Astrocyte (in vitro differentiated cells and primary cell): ENCODE measurements at regions not wholly inside any gene's neighbourhood (a gene's known extent, or its start where the extent isn't known, plus 50 kb on each side); places are given as distances from the start of the nearest gene placed in this dataset.

Source experiments
- DNase-seq: peaks from one replicate; pipeline ENCODE4 v3.0.0-alpha.2; 2010; ENCODE audit warnings: low read depth
- FAIRE-seq: peaks from 2 replicates; lab custom pipeline; 2011; peaks lifted over from hg19 to GRCh38; lab: Jason Lieb, UNC
- H2AFZ ChIP-seq: 2 replicates; pipeline ENCODE4 v1.6.0; 2012; ENCODE audit warnings: low read depth, low read length, inconsistent platforms
- H3K27ac ChIP-seq: 2 replicates; pipeline ENCODE4 v1.5.1; 2011; ENCODE audit warnings: low read depth, low read length, inconsistent platforms
- H3K27me3 ChIP-seq: 2 replicates; pipeline ENCODE4 v1.6.0; 2011; ENCODE audit warnings: low read length, inconsistent platforms; ENCODE audit not compliant: insufficient read depth
- H3K36me3 ChIP-seq: 2 replicates; pipeline ENCODE4 v1.5.1; 2011; ENCODE audit warnings: low read length, inconsistent platforms; ENCODE audit not compliant: insufficient read depth
- H3K4me1 ChIP-seq: 2 replicates; pipeline ENCODE4 v1.5.1; 2011; ENCODE audit warnings: low read length, inconsistent platforms; ENCODE audit not compliant: insufficient read depth
- H3K4me2 ChIP-seq: 2 replicates; pipeline ENCODE4 v1.6.0; 2012; ENCODE audit warnings: low read length, inconsistent platforms
- H3K4me3 ChIP-seq: 2 replicates; pipeline ENCODE4 v1.5.1; 2011; ENCODE audit warnings: low read depth, mild to moderate bottlenecking, low read length, inconsistent platforms; ENCODE audit not compliant: insufficient read depth
- H3K79me2 ChIP-seq: 2 replicates; pipeline ENCODE4 v1.6.0; 2012; ENCODE audit warnings: mild to moderate bottlenecking, low read length, inconsistent platforms; ENCODE audit not compliant: insufficient read depth
- H3K9ac ChIP-seq: 2 replicates; pipeline ENCODE4 v1.6.0; 2012; ENCODE audit warnings: mild to moderate bottlenecking, low read length, inconsistent platforms
- H3K9me3 ChIP-seq: 2 replicates; pipeline ENCODE4 v1.5.1; 2012; ENCODE audit warnings: low read depth, mild to moderate bottlenecking, low read length, inconsistent platforms; ENCODE audit not compliant: insufficient read depth
- H4K20me1 ChIP-seq: 2 replicates; pipeline ENCODE4 v1.6.0; 2012; ENCODE audit warnings: low read length, inconsistent platforms; ENCODE audit not compliant: insufficient read depth
- H3K27ac Mint-ChIP-seq: one replicate; pipeline ENCODE4 v1.8.0; 2021; ENCODE audit warnings: mild to moderate bottlenecking, mixed read lengths; ENCODE audit not compliant: unreplicated experiment
- H3K27me3 Mint-ChIP-seq: one replicate; pipeline ENCODE4 v1.8.0; 2021; ENCODE audit warnings: low read depth, mixed read lengths; ENCODE audit not compliant: unreplicated experiment
- H3K36me3 Mint-ChIP-seq: one replicate; pipeline ENCODE4 v1.8.0; 2021; ENCODE audit warnings: low read depth, mixed read lengths; ENCODE audit not compliant: unreplicated experiment
- H3K4me1 Mint-ChIP-seq: one replicate; pipeline ENCODE4 v1.8.0; 2021; ENCODE audit warnings: low read depth, mixed read lengths; ENCODE audit not compliant: unreplicated experiment
- H3K4me3 Mint-ChIP-seq: one replicate; pipeline ENCODE4 v1.8.0; 2021; ENCODE audit warnings: mild to moderate bottlenecking, moderate library complexity, mixed read lengths; ENCODE audit not compliant: unreplicated experiment
- H3K9me3 Mint-ChIP-seq: one replicate; pipeline ENCODE4 v1.8.0; 2021; ENCODE audit warnings: mild to moderate bottlenecking, mixed read lengths; ENCODE audit not compliant: unreplicated experiment
- EZH2 ChIP-seq: IDR thresholded peaks from 2 replicates; pipeline ENCODE4 v1.6.1; 2012; ENCODE audit warnings: mild to moderate bottlenecking, low read length, inconsistent platforms; ENCODE audit not compliant: insufficient read depth
- TF ChIP-seq, protein P1 (sequence below): IDR thresholded peaks from 2 replicates; pipeline ENCODE4 v1.5.1; 2011; ENCODE audit warnings: low read depth, mild to moderate bottlenecking, inconsistent platforms, low read length, moderate library complexity; ENCODE audit not compliant: insufficient read depth

GRCh38 chr5:73395256-73395655 lies 53.3 kb downstream of the FOXD1 start:
- H4K20me1 ChIP-seq, result no peaks in the 10 kb centered on the region
- H3K9me3 ChIP-seq, result no peaks in the 10 kb centered on the region
- no peak overlapping the region for H3K4me2 ChIP-seq
- no peaks in the 10 kb centered on the region for H3K36me3 Mint-ChIP-seq
- H3K27me3 Mint-ChIP-seq, result peaks cover 6% of the 10 kb centered on the region
- H3K27me3 ChIP-seq, result no peaks in the 10 kb centered on the region
- H3K4me1 Mint-ChIP-seq, result peaks cover 3% of the 10 kb centered on the region
- peak; percentile 89 for DNase-seq
- TF ChIP-seq, protein P1, sequence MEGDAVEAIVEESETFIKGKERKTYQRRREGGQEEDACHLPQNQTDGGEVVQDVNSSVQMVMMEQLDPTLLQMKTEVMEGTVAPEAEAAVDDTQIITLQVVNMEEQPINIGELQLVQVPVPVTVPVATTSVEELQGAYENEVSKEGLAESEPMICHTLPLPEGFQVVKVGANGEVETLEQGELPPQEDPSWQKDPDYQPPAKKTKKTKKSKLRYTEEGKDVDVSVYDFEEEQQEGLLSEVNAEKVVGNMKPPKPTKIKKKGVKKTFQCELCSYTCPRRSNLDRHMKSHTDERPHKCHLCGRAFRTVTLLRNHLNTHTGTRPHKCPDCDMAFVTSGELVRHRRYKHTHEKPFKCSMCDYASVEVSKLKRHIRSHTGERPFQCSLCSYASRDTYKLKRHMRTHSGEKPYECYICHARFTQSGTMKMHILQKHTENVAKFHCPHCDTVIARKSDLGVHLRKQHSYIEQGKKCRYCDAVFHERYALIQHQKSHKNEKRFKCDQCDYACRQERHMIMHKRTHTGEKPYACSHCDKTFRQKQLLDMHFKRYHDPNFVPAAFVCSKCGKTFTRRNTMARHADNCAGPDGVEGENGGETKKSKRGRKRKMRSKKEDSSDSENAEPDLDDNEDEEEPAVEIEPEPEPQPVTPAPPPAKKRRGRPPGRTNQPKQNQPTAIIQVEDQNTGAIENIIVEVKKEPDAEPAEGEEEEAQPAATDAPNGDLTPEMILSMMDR, result no peak
- no peak for TF ChIP-seq EZH2
- FAIRE-seq, result no peak
- H3K4me3 Mint-ChIP-seq, result no peak overlapping the region
- H3K4me3 ChIP-seq, result no peak overlapping the region
- no peak overlapping the region for H3K27ac Mint-ChIP-seq
- H3K36me3 ChIP-seq, result no peaks in the 10 kb centered on the region
- no peak overlapping the region for H3K9ac ChIP-seq
- H3K79me2 ChIP-seq, result no peaks in the 10 kb centered on the region
- no peak overlapping the region for H2AFZ ChIP-seq
- H3K4me1 ChIP-seq, result no peaks in the 10 kb centered on the region
- peaks cover 2% of the 10 kb centered on the region for H3K9me3 Mint-ChIP-seq
- H3K27ac ChIP-seq, result no peak overlapping the region

- DNase-seq, result no peak
- no peaks in the 10 kb centered on the region for H3K9me3 Mint-ChIP-seq
- Histone ChIP-seq H3K27ac (no peak overlapping the region), H3K4me1 (no peaks in the 10 kb centered on the region), H4K20me1 (no peaks in the 10 kb centered on the region), H3K9ac (no peak overlapping the region), H3K27me3 (no peaks in the 10 kb centered on the region), H3K4me2 (no peak overlapping the region), H3K79me2 (no peaks in the 10 kb centered on the region), H2AFZ (no peak overlapping the region), H3K36me3 (no peaks in the 10 kb centered on the region), H3K4me3 (no peak overlapping the region), H3K9me3 (no peaks in the 10 kb centered on the region)
- H3K27ac Mint-ChIP-seq, result no peak overlapping the region
- no peaks in the 10 kb centered on the region for H3K36me3 Mint-ChIP-seq
- no peak overlapping the region for H3K4me3 Mint-ChIP-seq
- H3K27me3 Mint-ChIP-seq, result peaks cover 4% of the 10 kb centered on the region
- no peak for FAIRE-seq
- TF ChIP-seq EZH2, result no peak
- TF ChIP-seq, protein P1, result no peak
- H3K4me1 Mint-ChIP-seq, result peaks cover 3% of the 10 kb centered on the region
Observed at GRCh38 chr5:73394610-73395009, 54.0 kb downstream of the FOXD1 start.

DNA sequence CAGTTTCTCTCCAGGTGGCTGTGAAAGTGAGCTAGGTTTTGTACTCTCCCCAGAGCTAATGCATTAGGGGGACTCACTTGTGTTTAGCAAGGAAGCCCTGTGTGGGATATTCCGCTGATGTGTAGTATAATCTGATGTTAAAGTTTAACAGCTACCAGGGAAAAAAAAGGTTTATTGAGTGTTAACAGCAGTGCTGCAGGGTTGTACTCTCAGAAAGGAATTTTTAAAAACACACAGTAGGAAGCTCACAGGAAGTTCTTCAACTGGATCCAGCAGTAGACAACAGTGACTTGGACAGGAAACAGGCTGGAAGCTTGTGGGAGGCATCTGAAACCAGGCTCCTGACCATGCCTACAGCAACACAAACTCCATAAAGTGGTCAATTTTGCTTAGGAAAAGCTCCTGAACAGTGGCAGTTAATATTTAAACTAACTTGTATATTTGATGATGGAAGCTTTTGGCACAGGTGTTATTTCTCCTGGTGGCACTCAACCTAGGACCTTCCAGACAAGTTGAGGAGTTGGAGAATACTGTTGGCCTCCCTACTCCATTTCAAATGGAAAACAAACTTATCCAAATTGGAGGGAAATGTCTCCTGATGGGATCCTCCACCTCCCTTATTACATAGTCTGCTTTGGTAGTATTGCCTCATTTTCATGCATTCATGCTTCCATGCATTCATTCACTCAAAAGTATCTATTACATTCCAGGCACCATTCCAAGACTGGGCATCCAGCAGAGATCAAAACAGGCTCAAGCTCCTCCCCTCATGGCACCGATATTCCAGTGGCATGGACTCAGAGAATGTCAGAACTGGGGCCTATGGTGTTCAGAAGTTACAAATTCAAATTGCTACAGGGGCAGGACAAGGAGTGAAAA lies 54.7 kb downstream of the FOXD1 start:
- Histone ChIP-seq H3K9me3 (no peaks in the 10 kb centered on the region), H3K36me3 (no peaks in the 10 kb centered on the region), H3K27ac (no peak overlapping the region), H3K4me3 (no peak overlapping the region), H3K9ac (no peak overlapping the region), H3K27me3 (no peaks in the 10 kb centered on the region), H4K20me1 (no peaks in the 10 kb centered on the region), H3K79me2 (no peaks in the 10 kb centered on the region), H2AFZ (no peak overlapping the region), H3K4me2 (no peak overlapping the region), H3K4me1 (no peaks in the 10 kb centered on the region)
- H3K4me1 Mint-ChIP-seq, result peaks cover 3% of the 10 kb centered on the region
- FAIRE-seq (no peak), DNase-seq (no peak)
- H3K36me3 Mint-ChIP-seq, result no peaks in the 10 kb centered on the region
- no peaks in the 10 kb centered on the region for H3K9me3 Mint-ChIP-seq
- H3K4me3 Mint-ChIP-seq, result no peak overlapping the region
- TF ChIP-seq, protein P1, result no peak
- TF ChIP-seq EZH2, result no peak
- peaks cover 4% of the 10 kb centered on the region for H3K27me3 Mint-ChIP-seq
- H3K27ac Mint-ChIP-seq, result no peak overlapping the region
